ENCODE measurements at regions not wholly inside any gene's neighbourhood (a gene's known extent, or its start where the extent isn't known, plus 50 kb on each side); places are given as distances from the start of the nearest gene placed in this dataset.

DNA sequence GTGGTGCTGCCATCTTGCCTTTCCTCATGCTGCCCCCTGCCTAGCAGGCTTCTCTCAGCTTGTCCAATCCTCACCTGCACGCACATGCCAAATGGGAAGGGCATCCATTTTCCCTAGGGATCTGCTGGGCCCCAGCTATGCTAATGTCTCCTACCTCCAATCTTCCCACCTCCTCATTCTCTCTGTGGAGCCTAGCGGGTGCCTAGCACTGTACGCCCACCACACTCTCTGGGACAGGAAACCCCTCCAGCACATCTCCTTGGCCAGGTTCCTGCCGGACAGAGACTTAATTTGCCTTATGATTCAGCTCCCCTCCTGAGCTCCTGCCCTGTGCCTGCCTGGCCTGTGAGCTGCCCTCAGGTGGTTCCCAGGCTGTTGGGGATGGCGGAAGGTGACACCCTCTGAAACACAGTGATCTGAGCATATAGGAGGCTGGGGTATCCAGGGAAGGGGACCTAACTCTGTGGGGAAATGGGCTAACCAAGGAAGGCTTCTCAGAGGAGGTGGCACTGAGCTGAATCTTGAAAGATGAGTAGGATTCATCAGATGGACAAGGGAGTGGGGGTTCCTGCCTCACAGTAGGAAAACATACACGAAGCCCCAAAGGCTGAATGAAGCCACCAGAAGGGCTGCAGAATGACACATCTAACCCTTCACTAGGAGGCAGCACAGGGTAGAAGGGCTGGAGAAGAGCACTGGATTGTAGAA, 79.2 kb upstream of the WNT11 start:
- Histone ChIP-seq H3K4me3 (ENCODE audit: insufficient read depth, low read depth, low read length) (no peak overlapping the region), H3K36me3 (ENCODE audit: insufficient read depth, low read length) (no peaks in the 10 kb centered on the region), H3K9me3 (ENCODE audit: insufficient read depth, low read depth, low read length) (no peaks in the 10 kb centered on the region), H3K79me2 (ENCODE audit: insufficient read depth, low read length) (no peaks in the 10 kb centered on the region), H2AFZ (ENCODE audit: low read depth, low read length) (no peak overlapping the region), H3K27ac (ENCODE audit: low read depth, low read length) (no peak overlapping the region), H3K4me1 (ENCODE audit: insufficient read depth, low read length) (no peaks in the 10 kb centered on the region), H3K9ac (ENCODE audit: low read length) (no peak overlapping the region), H3K27me3 (ENCODE audit: insufficient read depth, low read length) (no peaks in the 10 kb centered on the region), H3K4me2 (ENCODE audit: low read length) (no peak overlapping the region), H4K20me1 (ENCODE audit: insufficient read depth, low read length) (no peaks in the 10 kb centered on the region)
- H3K27me3 Mint-ChIP-seq (ENCODE audit: low read depth, unreplicated experiment) = peaks cover 33% of the 10 kb centered on the region
- H3K9me3 Mint-ChIP-seq (ENCODE audit: unreplicated experiment) = no peaks in the 10 kb centered on the region
- H3K27ac Mint-ChIP-seq (ENCODE audit: unreplicated experiment) = no peak overlapping the region
- FAIRE-seq (no peak), DNase-seq (ENCODE audit: low read depth) (no peak)
- H3K36me3 Mint-ChIP-seq (ENCODE audit: low read depth, unreplicated experiment) = no peaks in the 10 kb centered on the region
- no peak overlapping the region for H3K4me3 Mint-ChIP-seq (ENCODE audit: unreplicated experiment)
- no peaks in the 10 kb centered on the region for H3K4me1 Mint-ChIP-seq (ENCODE audit: low read depth, unreplicated experiment)
- no peak for TF ChIP-seq EZH2 (IDR thresholded peaks at IDR 0.05; ENCODE audit: insufficient read depth, low read length)
- TF ChIP-seq, protein P1, sequence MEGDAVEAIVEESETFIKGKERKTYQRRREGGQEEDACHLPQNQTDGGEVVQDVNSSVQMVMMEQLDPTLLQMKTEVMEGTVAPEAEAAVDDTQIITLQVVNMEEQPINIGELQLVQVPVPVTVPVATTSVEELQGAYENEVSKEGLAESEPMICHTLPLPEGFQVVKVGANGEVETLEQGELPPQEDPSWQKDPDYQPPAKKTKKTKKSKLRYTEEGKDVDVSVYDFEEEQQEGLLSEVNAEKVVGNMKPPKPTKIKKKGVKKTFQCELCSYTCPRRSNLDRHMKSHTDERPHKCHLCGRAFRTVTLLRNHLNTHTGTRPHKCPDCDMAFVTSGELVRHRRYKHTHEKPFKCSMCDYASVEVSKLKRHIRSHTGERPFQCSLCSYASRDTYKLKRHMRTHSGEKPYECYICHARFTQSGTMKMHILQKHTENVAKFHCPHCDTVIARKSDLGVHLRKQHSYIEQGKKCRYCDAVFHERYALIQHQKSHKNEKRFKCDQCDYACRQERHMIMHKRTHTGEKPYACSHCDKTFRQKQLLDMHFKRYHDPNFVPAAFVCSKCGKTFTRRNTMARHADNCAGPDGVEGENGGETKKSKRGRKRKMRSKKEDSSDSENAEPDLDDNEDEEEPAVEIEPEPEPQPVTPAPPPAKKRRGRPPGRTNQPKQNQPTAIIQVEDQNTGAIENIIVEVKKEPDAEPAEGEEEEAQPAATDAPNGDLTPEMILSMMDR (IDR thresholded peaks at IDR 0.05; ENCODE audit: insufficient read depth, low read depth, low read length) = no peak

DNA sequence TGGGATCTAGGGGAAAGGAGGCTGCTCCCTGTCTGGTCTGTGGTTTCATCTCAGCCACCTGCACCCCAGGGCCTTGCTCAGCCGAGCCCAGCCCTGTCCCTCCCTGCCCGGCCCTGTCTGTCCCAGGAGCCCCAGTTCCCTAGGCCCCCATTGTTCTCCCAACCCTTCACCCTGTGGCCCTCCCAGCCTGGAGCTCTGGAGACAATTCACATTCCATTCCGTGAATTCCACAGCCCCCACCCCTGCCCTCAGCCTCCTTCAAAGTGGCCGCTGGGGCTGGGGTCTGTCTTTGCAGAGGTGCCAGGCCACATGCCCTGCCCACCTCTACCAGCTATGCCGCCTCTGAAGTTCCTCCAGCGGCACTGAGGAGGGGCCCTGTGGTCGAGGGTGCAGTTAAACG, 77.9 kb upstream of the WNT11 start:
- DNase-seq (ENCODE audit: low read depth) (no peak), FAIRE-seq (no peak)
- H3K27me3 Mint-ChIP-seq (ENCODE audit: low read depth, unreplicated experiment) = peaks cover 44% of the 10 kb centered on the region
- no peak overlapping the region for H3K27ac Mint-ChIP-seq (ENCODE audit: unreplicated experiment)
- H3K27me3 ChIP-seq (ENCODE audit: insufficient read depth, low read length) = no peaks in the 10 kb centered on the region
- no peak for TF ChIP-seq EZH2 (IDR thresholded peaks at IDR 0.05; ENCODE audit: insufficient read depth, low read length)
- TF ChIP-seq, protein P1 (IDR thresholded peaks at IDR 0.05; ENCODE audit: insufficient read depth, low read depth, low read length) = no peak
- H2AFZ ChIP-seq (ENCODE audit: low read depth, low read length) = no peak overlapping the region
- H3K36me3 ChIP-seq (ENCODE audit: insufficient read depth, low read length) = no peaks in the 10 kb centered on the region
- no peaks in the 10 kb centered on the region for H3K36me3 Mint-ChIP-seq (ENCODE audit: low read depth, unreplicated experiment)
- H3K9me3 ChIP-seq (ENCODE audit: insufficient read depth, low read depth, low read length) = no peaks in the 10 kb centered on the region
- no peak overlapping the region for H3K9ac ChIP-seq (ENCODE audit: low read length)
- no peak overlapping the region for H3K4me2 ChIP-seq (ENCODE audit: low read length)
- no peak overlapping the region for H3K4me3 ChIP-seq (ENCODE audit: insufficient read depth, low read depth, low read length)
- H3K4me1 Mint-ChIP-seq (ENCODE audit: low read depth, unreplicated experiment) = no peaks in the 10 kb centered on the region
- H4K20me1 ChIP-seq (ENCODE audit: insufficient read depth, low read length) = no peaks in the 10 kb centered on the region
- H3K27ac ChIP-seq (ENCODE audit: low read depth, low read length) = no peak overlapping the region
- H3K9me3 Mint-ChIP-seq (ENCODE audit: unreplicated experiment) = no peaks in the 10 kb centered on the region
- H3K79me2 ChIP-seq (ENCODE audit: insufficient read depth, low read length) = no peaks in the 10 kb centered on the region
- no peak overlapping the region for H3K4me3 Mint-ChIP-seq (ENCODE audit: unreplicated experiment)
- H3K4me1 ChIP-seq (ENCODE audit: insufficient read depth, low read length) = no peaks in the 10 kb centered on the region

DNA sequence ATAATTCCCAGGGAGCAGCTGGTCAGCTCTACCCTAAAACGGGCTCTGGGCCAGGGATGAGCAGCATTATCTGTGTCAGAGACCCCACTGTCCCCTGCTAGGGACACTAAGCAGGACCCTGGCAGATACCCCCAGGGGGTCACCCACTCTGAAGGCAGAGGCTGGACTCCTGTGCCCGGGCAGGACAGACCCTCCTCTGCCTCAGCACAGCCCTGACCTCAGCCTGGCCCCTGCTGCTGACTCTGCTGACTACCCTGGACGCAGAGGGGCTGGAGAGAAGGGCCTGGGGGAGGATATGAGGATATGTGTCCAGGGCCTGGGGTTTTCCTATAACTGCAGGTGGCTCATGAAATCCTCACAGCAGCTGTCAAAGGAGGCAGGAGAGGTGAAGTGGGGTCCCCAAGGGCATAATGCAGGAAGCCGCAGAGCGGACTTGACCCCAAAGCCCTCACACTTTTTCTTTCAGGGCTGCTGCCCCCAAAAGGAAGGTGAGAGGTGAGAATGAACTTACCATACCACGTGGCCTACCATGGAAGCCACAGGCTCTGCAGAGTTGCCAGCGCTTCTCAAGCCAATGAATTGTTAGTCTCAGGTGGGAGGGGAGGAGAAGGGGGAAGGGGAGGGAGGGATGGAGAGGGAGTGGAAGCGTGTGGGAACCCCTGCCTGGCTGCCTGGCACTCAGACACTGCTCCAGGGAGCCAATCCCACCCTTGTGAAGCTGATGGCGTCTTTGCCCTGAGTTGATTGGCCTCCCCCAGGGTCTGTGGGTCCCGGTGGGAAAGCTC, 76.7 kb upstream of the WNT11 start:
- Histone ChIP-seq H3K27me3 (ENCODE audit: insufficient read depth, low read length) (no peaks in the 10 kb centered on the region), H3K4me3 (ENCODE audit: insufficient read depth, low read depth, low read length) (no peak overlapping the region), H3K79me2 (ENCODE audit: insufficient read depth, low read length) (no peaks in the 10 kb centered on the region), H4K20me1 (ENCODE audit: insufficient read depth, low read length) (no peaks in the 10 kb centered on the region), H3K9me3 (ENCODE audit: insufficient read depth, low read depth, low read length) (no peaks in the 10 kb centered on the region), H3K36me3 (ENCODE audit: insufficient read depth, low read length) (no peaks in the 10 kb centered on the region), H3K4me2 (ENCODE audit: low read length) (no peak overlapping the region), H3K9ac (ENCODE audit: low read length) (no peak overlapping the region), H2AFZ (ENCODE audit: low read depth, low read length) (no peak overlapping the region), H3K27ac (ENCODE audit: low read depth, low read length) (no peak overlapping the region), H3K4me1 (ENCODE audit: insufficient read depth, low read length) (no peaks in the 10 kb centered on the region)
- H3K4me1 Mint-ChIP-seq (ENCODE audit: low read depth, unreplicated experiment) = no peaks in the 10 kb centered on the region
- TF ChIP-seq, protein P1 (IDR thresholded peaks at IDR 0.05; ENCODE audit: insufficient read depth, low read depth, low read length) = no peak
- TF ChIP-seq EZH2 (IDR thresholded peaks at IDR 0.05; ENCODE audit: insufficient read depth, low read length) = no peak
- H3K36me3 Mint-ChIP-seq (ENCODE audit: low read depth, unreplicated experiment) = no peaks in the 10 kb centered on the region
- H3K27ac Mint-ChIP-seq (ENCODE audit: unreplicated experiment) = no peak overlapping the region
- no peak overlapping the region for H3K4me3 Mint-ChIP-seq (ENCODE audit: unreplicated experiment)
- peaks cover 48% of the 10 kb centered on the region for H3K27me3 Mint-ChIP-seq (ENCODE audit: low read depth, unreplicated experiment)
- H3K9me3 Mint-ChIP-seq (ENCODE audit: unreplicated experiment) = no peaks in the 10 kb centered on the region
- FAIRE-seq = no peak
- no peak for DNase-seq (ENCODE audit: low read depth)
